MM.1S (cell line): ENCODE measurements at regions not wholly inside any gene's neighbourhood (a gene's known extent, or its start where the extent isn't known, plus 50 kb on each side); places are given as distances from the start of the nearest gene placed in this dataset.

Experiments
- CTCF ChIP-seq: fragments of 300-600 bp; sonication (generic); IDR thresholded peaks from 2 replicates; pipeline ENCODE4 v1.5.1; 2016; ENCODE audit warnings: antibody characterized with exemption, low read length, mixed read lengths
- EZH2 ChIP-seq: fragments of 300-600 bp; sonication (generic); optimal IDR thresholded peaks from 2 replicates; pipeline ENCODE3; 2017; ENCODE audit warnings: low read depth, mild to moderate bottlenecking, antibody characterized with exemption, low read length, mixed read lengths

GRCh38 chr12:127043731-127044130 lies 1223.2 kb upstream of the TMEM132C start:
- no peak for TF ChIP-seq CTCF
- TF ChIP-seq EZH2 = no peak
